Esophagus squamous epithelium (tissue), 4 donors: ENCODE measurements at regions not wholly inside any gene's neighbourhood (a gene's known extent, or its start where the extent isn't known, plus 50 kb on each side); places are given as distances from the start of the nearest gene placed in this dataset.

Experiments used
- POLR2A ChIP-seq, 4 donors: fragments of 450-650 bp; IDR thresholded peaks; one replicate each; pipeline ENCODE4 v1.6.1; 2017; ENCODE audit warnings: antibody characterized with exemption in 4 of 4, mild to moderate bottlenecking in 4 of 4, moderate library complexity in 3 of 4
- TF ChIP-seq, protein P1 (sequence below), 6 experiments: fragments of 450-650 bp in 4 of 6; fragments of 200-600 bp in 2 of 6; sonication (generic) in 2 of 6; IDR thresholded peaks; one replicate each; pipeline ENCODE4 v1.5.1; 2016 to 2019; ENCODE audit warnings: antibody characterized with exemption in 6 of 6, mild to moderate bottlenecking in 4 of 6, moderate library complexity in 4 of 6

DNA sequence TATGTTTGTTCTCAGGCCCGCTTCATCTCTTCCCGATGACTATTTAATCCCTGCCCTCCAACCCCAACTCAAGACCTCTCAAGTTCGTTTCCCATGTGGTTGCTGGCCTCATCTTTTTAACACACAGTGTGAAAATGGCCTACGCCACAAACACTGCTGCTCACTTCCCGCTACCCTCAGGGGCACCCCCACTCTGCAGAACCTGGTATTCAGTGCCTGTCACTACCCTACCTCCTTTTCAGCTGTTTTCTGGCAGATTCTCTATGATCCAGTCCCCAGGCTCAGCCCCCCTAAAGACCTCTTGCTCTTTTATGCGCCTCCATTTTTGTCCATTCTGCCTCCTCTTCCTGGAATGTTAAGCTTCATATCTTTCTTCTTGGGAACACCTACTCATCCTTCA lies 152.6 kb upstream of the C1orf174 start:
- TF ChIP-seq POLR2A (IDR thresholded peaks at IDR 0.05), result no peak
- TF ChIP-seq, protein P1, sequence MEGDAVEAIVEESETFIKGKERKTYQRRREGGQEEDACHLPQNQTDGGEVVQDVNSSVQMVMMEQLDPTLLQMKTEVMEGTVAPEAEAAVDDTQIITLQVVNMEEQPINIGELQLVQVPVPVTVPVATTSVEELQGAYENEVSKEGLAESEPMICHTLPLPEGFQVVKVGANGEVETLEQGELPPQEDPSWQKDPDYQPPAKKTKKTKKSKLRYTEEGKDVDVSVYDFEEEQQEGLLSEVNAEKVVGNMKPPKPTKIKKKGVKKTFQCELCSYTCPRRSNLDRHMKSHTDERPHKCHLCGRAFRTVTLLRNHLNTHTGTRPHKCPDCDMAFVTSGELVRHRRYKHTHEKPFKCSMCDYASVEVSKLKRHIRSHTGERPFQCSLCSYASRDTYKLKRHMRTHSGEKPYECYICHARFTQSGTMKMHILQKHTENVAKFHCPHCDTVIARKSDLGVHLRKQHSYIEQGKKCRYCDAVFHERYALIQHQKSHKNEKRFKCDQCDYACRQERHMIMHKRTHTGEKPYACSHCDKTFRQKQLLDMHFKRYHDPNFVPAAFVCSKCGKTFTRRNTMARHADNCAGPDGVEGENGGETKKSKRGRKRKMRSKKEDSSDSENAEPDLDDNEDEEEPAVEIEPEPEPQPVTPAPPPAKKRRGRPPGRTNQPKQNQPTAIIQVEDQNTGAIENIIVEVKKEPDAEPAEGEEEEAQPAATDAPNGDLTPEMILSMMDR (IDR thresholded peaks at IDR 0.05), result no peak
